Neutrophil (primary cell): ENCODE measurements at regions not wholly inside any gene's neighbourhood (a gene's known extent, or its start where the extent isn't known, plus 50 kb on each side); places are given as distances from the start of the nearest gene placed in this dataset.

Experiments used
- H3K27ac ChIP-seq: fragments of 200-600 bp; sonication (generic); 2 replicates; pipeline ENCODE4 v1.5.1; 2016; ENCODE audit warnings: mild to moderate bottlenecking, moderate library complexity
- H3K27me3 ChIP-seq: fragments of 200-600 bp; sonication (generic); 2 replicates; pipeline ENCODE4 v1.6.0; 2016; ENCODE audit warnings: mild to moderate bottlenecking
- H3K36me3 ChIP-seq: fragments of 200-600 bp; sonication (generic); 2 replicates; pipeline ENCODE4 v1.5.1; 2017
- H3K4me1 ChIP-seq, 2 experiments: fragments of 200-600 bp in 1 of 2; sonication (generic) in 1 of 2; 1 replicate in 1 of 2; 2 replicates in 1 of 2; pipeline versions ENCODE4 v1.5.1 to v1.6.1; 2013 to 2016; ENCODE audit warnings: low read depth in 1 of 2, low read length in 1 of 2, mild to moderate bottlenecking in 1 of 2, moderate library complexity in 1 of 2; ENCODE audit not compliant: control insufficient read depth in 1 of 2, insufficient read depth in 1 of 2
- H3K4me3 ChIP-seq, 2 experiments: fragments of 200-600 bp in 1 of 2; sonication (generic) in 1 of 2; 1 replicate in 1 of 2; 2 replicates in 1 of 2; pipeline ENCODE4 v1.5.1; 2013 to 2016; ENCODE audit warnings: low read depth in 1 of 2, low read length in 1 of 2, mild to moderate bottlenecking in 1 of 2, moderate library complexity in 1 of 2
- H3K9me3 ChIP-seq: fragments of 200-600 bp; sonication (generic); 2 replicates; pipeline ENCODE4 v1.5.1; 2016
- CTCF ChIP-seq: fragments of 200-600 bp; sonication (generic); IDR thresholded peaks from 2 replicates; pipeline ENCODE4 v1.5.1; 2016; ENCODE audit warnings: antibody characterized with exemption

DNA sequence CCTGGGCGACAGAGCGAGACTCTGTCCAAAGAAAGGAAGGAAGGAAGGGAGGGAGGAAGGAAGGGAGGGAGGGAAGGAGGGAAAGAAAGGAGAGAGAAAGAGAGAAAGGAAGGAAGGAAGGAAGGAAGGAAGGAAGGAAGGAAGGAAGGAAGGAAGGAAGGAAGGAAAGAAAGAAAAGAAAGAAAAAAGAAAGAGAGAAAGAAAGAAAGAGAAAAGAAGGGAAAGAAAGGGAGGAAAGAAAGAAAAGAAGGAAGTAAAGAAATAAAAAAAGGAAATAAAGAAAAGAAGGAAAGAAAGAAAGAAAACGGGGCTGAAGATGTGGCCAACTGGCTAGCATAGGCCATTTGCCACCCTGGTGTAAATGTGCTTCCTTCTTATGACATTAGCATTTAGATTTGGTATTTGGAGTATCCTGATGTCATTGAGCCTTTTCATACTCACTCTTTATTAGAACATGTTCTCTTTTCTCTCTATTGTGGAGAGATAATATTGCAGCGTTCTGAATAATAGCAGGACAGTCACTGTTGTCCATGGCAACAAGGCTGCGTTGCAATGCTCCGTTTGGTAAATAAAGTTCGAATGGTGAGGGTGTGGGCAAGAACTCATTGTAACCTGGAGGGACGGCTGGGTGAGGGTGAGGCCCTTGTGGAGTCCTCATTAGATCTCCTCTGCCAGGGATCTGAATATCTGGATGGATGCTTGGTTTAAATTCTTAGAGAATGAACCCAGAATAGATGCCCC, 173.9 kb upstream of the UBL3 start:
- Histone ChIP-seq H3K9me3 (no peaks in the 10 kb centered on the region), H3K4me1 (no peaks in the 10 kb centered on the region), H3K27me3 (no peaks in the 10 kb centered on the region), H3K4me3 (no peak overlapping the region), H3K27ac (no peak overlapping the region), H3K36me3 (no peaks in the 10 kb centered on the region)
- no peak for TF ChIP-seq CTCF

- no peaks in the 10 kb centered on the region for H3K9me3 ChIP-seq
- TF ChIP-seq CTCF, result no peak
- no peaks in the 10 kb centered on the region for H3K4me1 ChIP-seq
These were observed 172.9 kb upstream of the UBL3 start for GRCh38 chr13:30023196-30023895.

GRCh38 chr13:30022796-30023195, 172.4 kb upstream of the UBL3 start:
- Histone ChIP-seq H3K9me3 (no peaks in the 10 kb centered on the region), H3K27ac (no peak overlapping the region), H3K4me3 (no peak overlapping the region), H3K4me1 (no peaks in the 10 kb centered on the region), H3K36me3 (no peaks in the 10 kb centered on the region), H3K27me3 (no peaks in the 10 kb centered on the region)
- no peak for TF ChIP-seq CTCF

More at GRCh38 chr13:30023196-30023895, 172.9 kb upstream of the UBL3 start:
- no peaks in the 10 kb centered on the region for H3K27me3 ChIP-seq
- H3K4me3 ChIP-seq, result no peak overlapping the region
- no peak overlapping the region for H3K27ac ChIP-seq
- no peaks in the 10 kb centered on the region for H3K36me3 ChIP-seq

- H3K36me3 ChIP-seq, result no peaks in the 10 kb centered on the region
- no peaks in the 10 kb centered on the region for H3K27me3 ChIP-seq
- no peak for TF ChIP-seq CTCF
- H3K4me1 ChIP-seq, result no peaks in the 10 kb centered on the region
- H3K27ac ChIP-seq, result no peak overlapping the region
- no peak overlapping the region for H3K4me3 ChIP-seq
- no peaks in the 10 kb centered on the region for H3K9me3 ChIP-seq
These were observed 171.8 kb upstream of the UBL3 start for GRCh38 chr13:30022256-30022655.

GRCh38 chr13:30021611-30022010, 171.2 kb upstream of the UBL3 start:
- no peak overlapping the region for H3K27ac ChIP-seq
- H3K4me1 ChIP-seq, result no peaks in the 10 kb centered on the region
- H3K27me3 ChIP-seq, result no peaks in the 10 kb centered on the region
- H3K4me3 ChIP-seq, result no peak overlapping the region
- no peaks in the 10 kb centered on the region for H3K9me3 ChIP-seq
- TF ChIP-seq CTCF, result no peak
- no peaks in the 10 kb centered on the region for H3K36me3 ChIP-seq
